ENCODE measurements at regions not wholly inside any gene's neighbourhood (a gene's known extent, or its start where the extent isn't known, plus 50 kb on each side); places are given as distances from the start of the nearest gene placed in this dataset.

DNA sequence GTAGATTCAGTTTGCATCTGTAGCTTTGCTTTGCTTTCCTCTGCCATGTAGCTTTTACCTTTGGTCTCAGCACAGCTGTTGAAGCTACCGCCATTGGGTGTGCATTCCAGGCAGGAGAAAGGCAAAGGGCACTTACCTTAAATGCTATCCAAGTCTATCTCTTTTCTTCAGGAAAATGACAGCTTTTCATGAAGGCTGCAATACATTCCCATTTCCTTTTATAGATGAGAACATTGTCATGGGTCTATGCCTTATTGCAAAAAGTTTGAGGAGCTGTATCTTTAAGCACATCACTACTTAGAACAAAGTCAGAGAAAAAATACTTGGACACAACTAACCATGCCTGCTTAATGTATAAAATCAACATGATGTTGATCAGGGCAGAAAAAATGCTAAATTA, 266.8 kb downstream of the DOK5 start:
- no peak for TF ChIP-seq EZH2 (IDR thresholded peaks at IDR 0.05; ENCODE audit: low read depth)
- TF ChIP-seq, protein P1, sequence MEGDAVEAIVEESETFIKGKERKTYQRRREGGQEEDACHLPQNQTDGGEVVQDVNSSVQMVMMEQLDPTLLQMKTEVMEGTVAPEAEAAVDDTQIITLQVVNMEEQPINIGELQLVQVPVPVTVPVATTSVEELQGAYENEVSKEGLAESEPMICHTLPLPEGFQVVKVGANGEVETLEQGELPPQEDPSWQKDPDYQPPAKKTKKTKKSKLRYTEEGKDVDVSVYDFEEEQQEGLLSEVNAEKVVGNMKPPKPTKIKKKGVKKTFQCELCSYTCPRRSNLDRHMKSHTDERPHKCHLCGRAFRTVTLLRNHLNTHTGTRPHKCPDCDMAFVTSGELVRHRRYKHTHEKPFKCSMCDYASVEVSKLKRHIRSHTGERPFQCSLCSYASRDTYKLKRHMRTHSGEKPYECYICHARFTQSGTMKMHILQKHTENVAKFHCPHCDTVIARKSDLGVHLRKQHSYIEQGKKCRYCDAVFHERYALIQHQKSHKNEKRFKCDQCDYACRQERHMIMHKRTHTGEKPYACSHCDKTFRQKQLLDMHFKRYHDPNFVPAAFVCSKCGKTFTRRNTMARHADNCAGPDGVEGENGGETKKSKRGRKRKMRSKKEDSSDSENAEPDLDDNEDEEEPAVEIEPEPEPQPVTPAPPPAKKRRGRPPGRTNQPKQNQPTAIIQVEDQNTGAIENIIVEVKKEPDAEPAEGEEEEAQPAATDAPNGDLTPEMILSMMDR (conservative IDR thresholded peaks at IDR 0.05), result no peak
- H3K36me3 ChIP-seq (ENCODE audit: low read depth), result no peaks in the 10 kb centered on the region
- H3K4me3 ChIP-seq, result no peak overlapping the region
- DNase-seq, result no peak
- no peaks in the 10 kb centered on the region for H3K79me2 ChIP-seq (ENCODE audit: low read depth)
- no peaks in the 10 kb centered on the region for H3K4me1 ChIP-seq (replicated peaks; ENCODE audit: insufficient read depth)
- peaks cover 2% of the 10 kb centered on the region; the same call in 1 of the 2 replicates for H3K27me3 ChIP-seq (ENCODE audit: insufficient read depth, low read depth)
- H2AFZ ChIP-seq, result no peak overlapping the region
- BruUV-seq (replicated peaks), result no TSS peak
- H3K4me2 ChIP-seq, result no peak overlapping the region
- no peak overlapping the region for H3K27ac ChIP-seq
- H3F3A ChIP-seq (ENCODE audit: insufficient read depth, low read depth), result no peaks in the 10 kb centered on the region
- H4K20me1 ChIP-seq (ENCODE audit: insufficient read depth), result no peaks in the 10 kb centered on the region
- ChIA-PET CTCF (no interaction called here), POLR2A (ENCODE audit: unreplicated experiment) (no interaction called here)
- peaks cover 5% of the 10 kb centered on the region; the same call in 1 of the 2 replicates for H3K9me2 ChIP-seq (ENCODE audit: insufficient read depth)
- intact Hi-C loops (cut with micrococcal nuclease; ENCODE audit: unreplicated experiment), result no loop called here
- H3K9me3 ChIP-seq (ENCODE audit: insufficient read depth, low read depth), result no peaks in the 10 kb centered on the region

DNA sequence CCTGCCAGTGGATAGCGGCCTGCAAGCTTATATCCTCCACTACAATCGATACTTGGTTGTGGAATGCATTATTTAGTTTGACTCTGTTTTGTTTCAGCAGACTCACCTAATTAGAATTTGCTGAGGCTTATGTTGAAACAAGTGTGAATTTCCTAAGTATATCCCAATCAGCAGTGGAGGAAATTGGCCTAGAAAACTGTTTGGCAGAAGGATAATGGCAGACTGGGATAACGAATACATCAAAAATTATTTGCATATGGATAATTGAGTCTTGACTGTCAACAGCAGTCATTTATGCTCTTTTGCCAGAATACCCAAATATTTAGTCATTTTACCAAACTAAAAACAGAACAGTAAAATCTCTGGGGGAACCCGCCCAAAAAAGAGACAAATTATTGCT, 261.0 kb downstream of the DOK5 start:
- ChIA-PET POLR2A (ENCODE audit: unreplicated experiment) (no interaction called here), CTCF (no interaction called here)
- BruUV-seq (replicated peaks), result no TSS peak
- Histone ChIP-seq H2AFZ (no peak overlapping the region), H3K9me3 (ENCODE audit: insufficient read depth, low read depth) (no peaks in the 10 kb centered on the region), H3K79me2 (ENCODE audit: low read depth) (no peaks in the 10 kb centered on the region), H3K4me1 (replicated peaks; ENCODE audit: insufficient read depth) (no peaks in the 10 kb centered on the region), H3K9me2 (ENCODE audit: insufficient read depth) (no peaks in the 10 kb centered on the region; the same call in 1 of the 2 replicates), H3K36me3 (ENCODE audit: low read depth) (no peaks in the 10 kb centered on the region), H3K27me3 (ENCODE audit: insufficient read depth, low read depth) (peaks cover 4% of the 10 kb centered on the region; the same call in 1 of the 2 replicates), H3F3A (ENCODE audit: insufficient read depth, low read depth) (no peaks in the 10 kb centered on the region), H3K4me3 (no peak overlapping the region), H3K27ac (no peak overlapping the region), H3K4me2 (no peak overlapping the region), H4K20me1 (ENCODE audit: insufficient read depth) (no peaks in the 10 kb centered on the region)
- DNase-seq, result no peak
- intact Hi-C loops (cut with micrococcal nuclease; ENCODE audit: unreplicated experiment), result no loop called here
- TF ChIP-seq EZH2 (IDR thresholded peaks at IDR 0.05; ENCODE audit: low read depth), result no peak
- TF ChIP-seq, protein P1 (conservative IDR thresholded peaks at IDR 0.05), result no peak

DNA sequence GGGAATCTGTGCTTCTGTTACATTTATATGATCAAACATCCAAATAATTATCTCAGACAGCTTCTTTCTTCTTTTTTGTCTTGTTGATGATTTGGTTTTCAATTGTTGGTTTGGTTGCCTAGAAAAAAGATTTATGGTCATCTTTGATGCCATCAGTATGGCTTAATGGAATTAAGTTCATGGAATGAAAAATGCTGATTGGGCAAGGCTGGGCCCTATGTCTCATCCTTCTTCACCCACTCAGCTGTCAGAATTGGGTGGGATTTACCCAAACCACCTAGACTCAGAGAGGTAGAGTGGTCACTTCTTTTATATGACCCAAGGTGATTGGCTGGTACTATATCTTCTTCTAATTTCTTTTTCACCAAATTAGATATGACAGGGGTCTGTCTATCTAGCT, 258.3 kb downstream of the DOK5 start:
- H3F3A ChIP-seq (ENCODE audit: insufficient read depth, low read depth), result no peaks in the 10 kb centered on the region
- H3K36me3 ChIP-seq (ENCODE audit: low read depth), result no peaks in the 10 kb centered on the region
- no peak for TF ChIP-seq EZH2 (IDR thresholded peaks at IDR 0.05; ENCODE audit: low read depth)
- TF ChIP-seq, protein P1 (conservative IDR thresholded peaks at IDR 0.05), result no peak
- ChIA-PET CTCF (no interaction called here), POLR2A (ENCODE audit: unreplicated experiment) (no interaction called here)
- no peaks in the 10 kb centered on the region for H4K20me1 ChIP-seq (ENCODE audit: insufficient read depth)
- H3K27ac ChIP-seq, result no peak overlapping the region
- no peaks in the 10 kb centered on the region for H3K9me3 ChIP-seq (ENCODE audit: insufficient read depth, low read depth)
- no peak overlapping the region for H2AFZ ChIP-seq
- intact Hi-C loops (cut with micrococcal nuclease; ENCODE audit: unreplicated experiment), result no loop called here
- H3K27me3 ChIP-seq (ENCODE audit: insufficient read depth, low read depth), result peaks cover 4% of the 10 kb centered on the region; the same call in 1 of the 2 replicates
- no peak overlapping the region for H3K4me3 ChIP-seq
- DNase-seq, result no peak
- no peak overlapping the region for H3K4me2 ChIP-seq
- H3K79me2 ChIP-seq (ENCODE audit: low read depth), result no peaks in the 10 kb centered on the region
- H3K9me2 ChIP-seq (ENCODE audit: insufficient read depth), result no peaks in the 10 kb centered on the region; the same call in 1 of the 2 replicates
- BruUV-seq (replicated peaks), result no TSS peak
- no peaks in the 10 kb centered on the region for H3K4me1 ChIP-seq (replicated peaks; ENCODE audit: insufficient read depth)

Measured in PC-9 (cell line).